PFSK-1 (cell line): ENCODE measurements at regions not wholly inside any gene's neighbourhood (a gene's known extent, or its start where the extent isn't known, plus 50 kb on each side); places are given as distances from the start of the nearest gene placed in this dataset.

ENCODE experiments used
- FOXP2 ChIP-seq: optimal IDR thresholded peaks from 2 replicates; pipeline ENCODE3; 2011; ENCODE audit warnings: borderline replicate concordance, control low read depth, inconsistent platforms; ENCODE audit not compliant: insufficient read depth; ENCODE audit errors: extremely low read length, extremely low read depth
- POLR2AphosphoS5 ChIP-seq: IDR thresholded peaks from 2 replicates; pipeline ENCODE4 v1.6.1; 2012; ENCODE audit warnings: low read depth, mild to moderate bottlenecking, control low read depth, low read length, moderate library complexity
- REST ChIP-seq, 2 experiments: IDR thresholded peaks; 2 replicates each; pipeline versions ENCODE4 v1.6.1 to v1.8.0; 2011 to 2012; ENCODE audit warnings: low read depth in 2 of 2, low read length in 2 of 2, control low read depth in 1 of 2, inconsistent platforms in 1 of 2, mild to moderate bottlenecking in 1 of 2, moderate library complexity in 1 of 2; ENCODE audit not compliant: insufficient read depth in 1 of 2
- TAF1 ChIP-seq: IDR thresholded peaks from 2 replicates; pipeline ENCODE4 v1.6.1; 2012; ENCODE audit warnings: low read length, control low read depth, borderline replicate concordance; ENCODE audit not compliant: insufficient read depth

GRCh38 chr3:65149877-65150276, 462.1 kb upstream of the ADAMTS9 start:
- TF ChIP-seq REST (IDR thresholded peaks at IDR 0.05; ENCODE audit: insufficient read depth in 1 of 2, low read depth in 2 of 2, low read length in 2 of 2) (no peak), POLR2AphosphoS5 (no peak), FOXP2 (no peak), TAF1 (no peak)
